Calu3 (cell line): ENCODE measurements at regions not wholly inside any gene's neighbourhood (a gene's known extent, or its start where the extent isn't known, plus 50 kb on each side); places are given as distances from the start of the nearest gene placed in this dataset.

Source experiments
- BruUV-seq: library from RNA; stranded (reverse); fragments of 400-500 nt; replicated peaks from 2 replicates; lab custom pipeline; 2021; lab: Mats Ljungman, UMichigan
- CTCF ChIA-PET: fragments of 300-600 bp; sonication (Branson Sonifier 250); formaldehyde crosslinking; loops from one replicate; lab custom pipeline; 2022; ENCODE audit warnings: antibody characterized with exemption; lab: Charles Lee
- DNase-seq: peaks from one replicate; pipeline ENCODE4 v3.0.0; 2022
- H3K27ac Mint-ChIP-seq: one replicate; pipeline ENCODE4 v1.8.0; 2022; ENCODE audit warnings: mixed read lengths; ENCODE audit not compliant: unreplicated experiment
- H3K27me3 Mint-ChIP-seq: one replicate; pipeline ENCODE4 v1.8.0; 2022; ENCODE audit warnings: mixed read lengths; ENCODE audit not compliant: unreplicated experiment
- H3K36me3 Mint-ChIP-seq: one replicate; pipeline ENCODE4 v1.8.0; 2022; ENCODE audit warnings: mild to moderate bottlenecking, moderate library complexity, mixed read lengths; ENCODE audit not compliant: insufficient read depth, unreplicated experiment
- H3K4me1 Mint-ChIP-seq: one replicate; pipeline ENCODE4 v1.8.0; 2022; ENCODE audit warnings: mild to moderate bottlenecking, low read depth, mixed read lengths; ENCODE audit not compliant: unreplicated experiment
- H3K4me3 Mint-ChIP-seq: one replicate; pipeline ENCODE4 v1.8.0; 2022; ENCODE audit warnings: mild to moderate bottlenecking, low read depth, moderate library complexity, mixed read lengths; ENCODE audit not compliant: unreplicated experiment
- H3K9me3 Mint-ChIP-seq: one replicate; pipeline ENCODE4 v1.8.0; 2022; ENCODE audit warnings: low read depth, mixed read lengths; ENCODE audit not compliant: unreplicated experiment
- intact Hi-C: fragments of 100-400 bp; cut with micrococcal nuclease; formaldehyde crosslinking; loops from one replicate; pipeline ENCODE4 v1.10.0; 2022; ENCODE audit not compliant: unreplicated experiment
- TF ChIP-seq, protein P1 (sequence below): fragments of 200-600 bp; IDR thresholded peaks from one replicate; pipeline ENCODE4 v1.8.0; 2022; ENCODE audit warnings: antibody characterized with exemption; ENCODE audit not compliant: unreplicated experiment

DNA sequence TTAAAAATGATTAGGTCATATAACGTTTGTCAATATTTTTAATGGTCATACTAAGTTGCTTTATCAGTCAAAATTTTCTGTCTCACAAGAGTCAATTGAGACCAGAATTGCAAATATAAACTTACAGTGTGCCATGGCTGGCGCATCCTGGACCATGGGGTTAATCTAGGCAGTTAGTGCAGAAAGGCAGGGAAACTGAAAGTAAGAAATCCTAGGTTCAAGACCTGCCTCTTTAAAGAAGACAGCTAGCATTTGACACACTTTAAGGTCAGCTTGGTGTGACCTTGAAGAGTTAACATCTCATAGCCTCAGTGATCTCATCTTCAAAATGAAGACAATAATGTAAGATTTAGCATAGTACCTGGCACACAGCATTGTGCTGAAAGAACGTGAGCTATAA, 210.0 kb upstream of the DAB1 start:
- Mint-ChIP-seq H3K9me3 (peaks cover 4% of the 10 kb centered on the region), H3K27me3 (no peaks in the 10 kb centered on the region), H3K36me3 (no peaks in the 10 kb centered on the region), H3K4me1 (no peaks in the 10 kb centered on the region), H3K4me3 (no peak overlapping the region), H3K27ac (no peak overlapping the region)
- TF ChIP-seq, protein P1, sequence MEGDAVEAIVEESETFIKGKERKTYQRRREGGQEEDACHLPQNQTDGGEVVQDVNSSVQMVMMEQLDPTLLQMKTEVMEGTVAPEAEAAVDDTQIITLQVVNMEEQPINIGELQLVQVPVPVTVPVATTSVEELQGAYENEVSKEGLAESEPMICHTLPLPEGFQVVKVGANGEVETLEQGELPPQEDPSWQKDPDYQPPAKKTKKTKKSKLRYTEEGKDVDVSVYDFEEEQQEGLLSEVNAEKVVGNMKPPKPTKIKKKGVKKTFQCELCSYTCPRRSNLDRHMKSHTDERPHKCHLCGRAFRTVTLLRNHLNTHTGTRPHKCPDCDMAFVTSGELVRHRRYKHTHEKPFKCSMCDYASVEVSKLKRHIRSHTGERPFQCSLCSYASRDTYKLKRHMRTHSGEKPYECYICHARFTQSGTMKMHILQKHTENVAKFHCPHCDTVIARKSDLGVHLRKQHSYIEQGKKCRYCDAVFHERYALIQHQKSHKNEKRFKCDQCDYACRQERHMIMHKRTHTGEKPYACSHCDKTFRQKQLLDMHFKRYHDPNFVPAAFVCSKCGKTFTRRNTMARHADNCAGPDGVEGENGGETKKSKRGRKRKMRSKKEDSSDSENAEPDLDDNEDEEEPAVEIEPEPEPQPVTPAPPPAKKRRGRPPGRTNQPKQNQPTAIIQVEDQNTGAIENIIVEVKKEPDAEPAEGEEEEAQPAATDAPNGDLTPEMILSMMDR, result no peak
- intact Hi-C loops, result no loop called here
- no peak for DNase-seq
- CTCF ChIA-PET, result interaction anchor here (0.5 kb wide), 1 partner anchor 246 kb away, joined by 3 read pairs; no protein-coding TSS in a partner anchor
- no TSS peak for BruUV-seq

DNA sequence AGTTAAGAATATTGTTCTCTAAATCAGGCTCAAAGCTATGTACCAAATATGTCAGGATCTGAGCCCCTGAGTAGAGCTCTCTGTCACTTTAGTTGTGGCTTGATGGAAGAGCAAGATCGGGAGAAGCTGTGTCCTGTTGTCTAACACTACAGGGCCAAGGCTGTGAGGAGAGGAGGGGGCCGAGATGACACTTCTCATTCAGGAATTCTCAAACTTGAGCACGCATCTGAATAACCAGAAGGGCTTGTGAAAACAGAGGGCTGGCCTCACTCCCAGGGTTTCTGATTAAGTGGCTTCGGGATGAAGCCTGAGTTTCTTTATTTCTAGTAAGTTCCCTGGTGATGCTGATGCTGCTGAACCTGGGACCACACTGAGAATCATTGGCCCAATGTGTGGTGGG, 209.2 kb upstream of the DAB1 start:
- H3K36me3 Mint-ChIP-seq, result no peaks in the 10 kb centered on the region
- TF ChIP-seq, protein P1, result no peak

DNA sequence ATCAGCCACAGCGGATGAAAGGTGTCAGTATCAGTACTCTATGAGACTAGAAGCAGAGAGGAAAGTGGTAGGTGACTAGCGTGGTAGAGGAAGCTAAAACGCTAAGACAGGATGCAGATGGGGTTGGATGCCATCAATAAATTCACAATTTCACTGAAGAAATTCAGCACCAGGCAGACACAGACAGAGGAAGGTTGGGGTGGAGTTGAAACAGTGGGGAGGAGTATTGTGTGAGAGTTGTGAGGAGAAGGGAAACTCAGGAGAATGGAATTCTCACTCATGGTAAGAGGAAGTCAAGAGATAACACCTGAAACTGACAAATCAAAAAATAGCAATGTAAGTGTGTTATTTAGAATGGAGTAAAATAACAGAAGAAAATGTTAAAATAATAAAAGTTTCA, 208.5 kb upstream of the DAB1 start:
- DNase-seq, result no peak
- no peaks in the 10 kb centered on the region for H3K36me3 Mint-ChIP-seq
- BruUV-seq, result no TSS peak
- no peaks in the 10 kb centered on the region for H3K27me3 Mint-ChIP-seq
- H3K27ac Mint-ChIP-seq, result no peak overlapping the region
- intact Hi-C loops, result no loop called here
- no peaks in the 10 kb centered on the region for H3K4me1 Mint-ChIP-seq
- CTCF ChIA-PET, result interaction anchor here (0.5 kb wide), 1 partner anchor 9 kb away, joined by 4 read pairs; no protein-coding TSS in a partner anchor
- TF ChIP-seq, protein P1, result no peak
- H3K9me3 Mint-ChIP-seq, result peaks cover 6% of the 10 kb centered on the region
- no peak overlapping the region for H3K4me3 Mint-ChIP-seq

More for the DNA sequence above, 209.2 kb upstream of the DAB1 start:
- intact Hi-C loops, result no loop called here
- DNase-seq, result no peak
- H3K9me3 Mint-ChIP-seq, result peaks cover 6% of the 10 kb centered on the region
- BruUV-seq, result no TSS peak
- H3K27me3 Mint-ChIP-seq, result no peaks in the 10 kb centered on the region
- no peak overlapping the region for H3K4me3 Mint-ChIP-seq
- CTCF ChIA-PET, result no interaction called here
- no peak overlapping the region for H3K27ac Mint-ChIP-seq
- no peaks in the 10 kb centered on the region for H3K4me1 Mint-ChIP-seq

DNA sequence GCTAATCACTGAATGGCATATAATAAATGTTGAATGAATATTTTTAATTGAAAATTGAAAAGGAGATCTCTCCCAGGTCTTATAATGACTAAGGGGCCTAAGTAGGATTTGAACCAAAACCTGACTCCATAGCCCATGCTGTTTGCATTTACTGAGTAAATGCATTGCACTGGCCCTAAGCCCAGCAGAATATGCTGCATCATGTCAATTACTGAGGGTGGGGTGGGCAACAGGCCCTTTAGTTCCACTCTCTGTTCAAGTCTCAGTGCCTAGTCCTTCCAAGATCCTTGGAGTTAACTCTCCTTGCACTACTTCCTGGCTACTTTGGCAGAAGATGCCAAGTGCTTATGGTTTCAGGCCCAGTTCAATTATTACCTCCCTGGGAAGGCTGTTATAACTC, 203.8 kb upstream of the DAB1 start:
- Mint-ChIP-seq H3K4me1 (peaks cover 5% of the 10 kb centered on the region), H3K36me3 (no peaks in the 10 kb centered on the region), H3K4me3 (no peak overlapping the region), H3K9me3 (peaks cover 9% of the 10 kb centered on the region), H3K27ac (no peak overlapping the region), H3K27me3 (no peaks in the 10 kb centered on the region)
- no TSS peak for BruUV-seq
- CTCF ChIA-PET, result no interaction called here
- DNase-seq, result no peak
- TF ChIP-seq, protein P1, result no peak
- intact Hi-C loops, result no loop called here
